ENCODE measurements at regions not wholly inside any gene's neighbourhood (a gene's known extent, or its start where the extent isn't known, plus 50 kb on each side); places are given as distances from the start of the nearest gene placed in this dataset.
A peak's percentile ranks its signal among the peaks of the same experiment; 100 is the strongest.

GRCh38 chr16:48014349-48015135 lies 141.3 kb downstream of the ABCC12 start:
- H3K9me3 ChIP-seq: no peaks in the 10 kb centered on the region
- no peak for TF ChIP-seq POLR2A (IDR thresholded peaks at IDR 0.05)
- no peak overlapping the region for H3K4me3 ChIP-seq (replicated peaks in 1 of 3)
- H3K27ac ChIP-seq: no peak overlapping the region
- H3K36me3 ChIP-seq: no peaks in the 10 kb centered on the region
- intact Hi-C loops (cut with DNase I): no loop called here
- H3K4me1 ChIP-seq: no peaks in the 10 kb centered on the region
- WGBS, 2 donors: 83 to 93% methylated on average over 10 of the region's 10 CpGs
- H3K27me3 ChIP-seq: no peaks in the 10 kb centered on the region
- no peak for DNase-seq

GRCh38 chr16:48013491-48013901 lies 142.3 kb downstream of the ABCC12 start:
- intact Hi-C loops (cut with DNase I): no loop called here
- Histone ChIP-seq H3K27ac (no peak overlapping the region), H3K4me1 (no peaks in the 10 kb centered on the region), H3K4me3 (replicated peaks in 1 of 3) (no peak overlapping the region), H3K27me3 (no peaks in the 10 kb centered on the region), H3K36me3 (no peaks in the 10 kb centered on the region), H3K9me3 (no peaks in the 10 kb centered on the region)
- DNase-seq: peak; percentile 56 to 66
- whole genome bisulfite sequencing, 2 donors: 24 to 41% methylated on average over 6 of the region's 6 CpGs
- TF ChIP-seq, protein P1, sequence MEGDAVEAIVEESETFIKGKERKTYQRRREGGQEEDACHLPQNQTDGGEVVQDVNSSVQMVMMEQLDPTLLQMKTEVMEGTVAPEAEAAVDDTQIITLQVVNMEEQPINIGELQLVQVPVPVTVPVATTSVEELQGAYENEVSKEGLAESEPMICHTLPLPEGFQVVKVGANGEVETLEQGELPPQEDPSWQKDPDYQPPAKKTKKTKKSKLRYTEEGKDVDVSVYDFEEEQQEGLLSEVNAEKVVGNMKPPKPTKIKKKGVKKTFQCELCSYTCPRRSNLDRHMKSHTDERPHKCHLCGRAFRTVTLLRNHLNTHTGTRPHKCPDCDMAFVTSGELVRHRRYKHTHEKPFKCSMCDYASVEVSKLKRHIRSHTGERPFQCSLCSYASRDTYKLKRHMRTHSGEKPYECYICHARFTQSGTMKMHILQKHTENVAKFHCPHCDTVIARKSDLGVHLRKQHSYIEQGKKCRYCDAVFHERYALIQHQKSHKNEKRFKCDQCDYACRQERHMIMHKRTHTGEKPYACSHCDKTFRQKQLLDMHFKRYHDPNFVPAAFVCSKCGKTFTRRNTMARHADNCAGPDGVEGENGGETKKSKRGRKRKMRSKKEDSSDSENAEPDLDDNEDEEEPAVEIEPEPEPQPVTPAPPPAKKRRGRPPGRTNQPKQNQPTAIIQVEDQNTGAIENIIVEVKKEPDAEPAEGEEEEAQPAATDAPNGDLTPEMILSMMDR (IDR thresholded peaks at IDR 0.05): no peak
- TF ChIP-seq POLR2A (IDR thresholded peaks at IDR 0.05): no peak

DNA sequence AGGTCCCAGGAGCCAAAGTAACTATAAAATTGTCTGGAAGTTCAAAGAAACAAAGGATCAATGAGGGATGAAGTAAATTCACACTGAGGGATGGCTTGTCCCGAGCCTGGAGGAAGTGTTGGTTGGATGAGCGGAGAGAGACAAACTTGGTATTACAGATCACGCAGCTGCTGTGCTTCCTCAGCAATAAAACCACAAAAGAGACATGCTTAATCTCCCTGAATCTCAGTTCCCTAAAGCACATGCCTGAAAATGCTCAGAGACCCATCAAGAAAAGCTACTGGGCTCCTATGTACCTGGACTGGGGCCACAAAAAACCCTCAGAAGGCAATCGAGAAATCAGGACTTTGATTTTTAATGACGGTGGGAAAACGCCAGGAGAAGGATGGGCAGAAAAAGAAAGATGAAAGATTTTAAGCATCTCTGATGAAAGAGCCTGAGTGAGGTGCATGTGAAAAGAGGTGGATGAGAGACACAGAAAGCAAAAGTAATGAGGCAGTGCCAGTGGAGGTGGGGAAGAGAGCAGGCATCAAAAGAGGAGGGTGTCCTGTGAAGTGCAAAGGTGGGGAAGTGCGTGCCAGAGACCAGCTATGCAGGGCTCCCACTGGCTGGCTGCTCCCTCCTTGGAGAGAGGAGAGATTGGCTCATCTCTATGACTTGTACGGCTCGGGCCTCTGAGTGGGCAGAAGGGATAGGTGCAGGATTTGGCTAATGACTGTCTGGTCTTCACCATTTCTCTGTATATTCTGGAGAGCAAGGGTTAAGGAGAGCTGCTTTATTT lies 143.7 kb downstream of the ABCC12 start:
- Histone ChIP-seq H3K27ac (no peak overlapping the region), H3K4me3 (replicated peaks in 1 of 3) (no peak overlapping the region), H3K27me3 (no peaks in the 10 kb centered on the region), H3K36me3 (no peaks in the 10 kb centered on the region), H3K4me1 (no peaks in the 10 kb centered on the region), H3K9me3 (no peaks in the 10 kb centered on the region)
- DNase-seq: no peak
- TF ChIP-seq, protein P1 (IDR thresholded peaks at IDR 0.05): no peak
- TF ChIP-seq POLR2A (IDR thresholded peaks at IDR 0.05): no peak
- 80 to 84% methylated on average over 9 of the region's 9 CpGs for WGBS, 2 donors
- intact Hi-C loops (cut with DNase I): no loop called here

GRCh38 chr16:48011466-48011865 lies 144.3 kb downstream of the ABCC12 start:
- DNase-seq: no peak
- intact Hi-C loops (cut with DNase I): no loop called here
- Histone ChIP-seq H3K36me3 (no peaks in the 10 kb centered on the region), H3K4me1 (no peaks in the 10 kb centered on the region), H3K9me3 (no peaks in the 10 kb centered on the region), H3K4me3 (replicated peaks in 1 of 3) (no peak overlapping the region), H3K27me3 (no peaks in the 10 kb centered on the region), H3K27ac (no peak overlapping the region)
- TF ChIP-seq POLR2A (IDR thresholded peaks at IDR 0.05): no peak
- TF ChIP-seq, protein P1 (IDR thresholded peaks at IDR 0.05): no peak
- whole genome bisulfite sequencing, 2 donors: 81 to 85% methylated on average over 3 of the region's 3 CpGs

- Histone ChIP-seq H3K9me3 (no peaks in the 10 kb centered on the region), H3K4me1 (peaks cover 0 to 12% of the 10 kb centered on the region in 2 donors), H3K36me3 (no peaks in the 10 kb centered on the region), H3K27ac (no peak overlapping the region), H3K4me3 (replicated peaks in 1 of 3) (no peak overlapping the region), H3K27me3 (no peaks in the 10 kb centered on the region)
- TF ChIP-seq, protein P1 (IDR thresholded peaks at IDR 0.05): no peak
- no peak for TF ChIP-seq POLR2A (IDR thresholded peaks at IDR 0.05)
- no peak for DNase-seq
- intact Hi-C loops (cut with DNase I): no loop called here
- 90 to 91% methylated on average over 7 of the region's 7 CpGs for WGBS, 2 donors
Observed at GRCh38 chr16:48008011-48008525, 147.7 kb downstream of the ABCC12 start.
